ENCODE measurements at regions not wholly inside any gene's neighbourhood (a gene's known extent, or its start where the extent isn't known, plus 50 kb on each side); places are given as distances from the start of the nearest gene placed in this dataset.
"Not testable (repeated sequence)": the region's sequence is repeated elsewhere in the genome, so short reads cannot be mapped to it uniquely, and the experiment has no call there.

DNA sequence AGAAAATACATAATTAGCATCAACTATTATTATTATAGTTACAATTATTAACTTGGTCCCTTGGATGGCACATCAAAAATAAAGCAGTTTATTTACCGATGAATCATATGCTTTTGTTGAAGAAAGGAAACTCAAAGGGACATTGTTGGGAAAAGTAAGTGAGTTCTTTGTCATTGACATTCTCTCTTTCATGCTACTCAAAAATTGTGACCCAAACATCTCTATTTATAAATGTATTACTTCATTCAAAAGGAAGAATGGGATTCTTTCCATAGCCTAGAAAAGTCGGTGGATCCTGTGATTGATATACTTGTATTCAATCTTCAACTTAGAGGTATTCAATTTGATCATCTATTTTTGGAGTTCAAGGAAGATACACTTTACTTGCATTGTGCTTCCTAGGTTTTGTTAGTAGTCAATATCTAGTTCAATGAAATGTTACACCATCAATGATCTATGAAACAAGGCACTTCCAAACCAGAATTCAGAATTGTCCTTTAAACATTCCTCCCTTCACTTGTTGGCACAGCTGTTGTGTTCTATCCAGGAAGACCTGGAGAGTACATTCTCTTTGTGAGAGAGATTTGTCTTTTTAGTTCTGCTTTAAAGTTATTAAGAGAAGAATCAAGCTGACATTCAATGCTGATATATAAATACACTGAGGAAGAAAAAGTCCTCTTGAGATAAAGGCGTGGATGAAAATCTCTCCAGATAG is 235.2 kb downstream of the TMEM26 start:
- TF ChIP-seq, protein P1, sequence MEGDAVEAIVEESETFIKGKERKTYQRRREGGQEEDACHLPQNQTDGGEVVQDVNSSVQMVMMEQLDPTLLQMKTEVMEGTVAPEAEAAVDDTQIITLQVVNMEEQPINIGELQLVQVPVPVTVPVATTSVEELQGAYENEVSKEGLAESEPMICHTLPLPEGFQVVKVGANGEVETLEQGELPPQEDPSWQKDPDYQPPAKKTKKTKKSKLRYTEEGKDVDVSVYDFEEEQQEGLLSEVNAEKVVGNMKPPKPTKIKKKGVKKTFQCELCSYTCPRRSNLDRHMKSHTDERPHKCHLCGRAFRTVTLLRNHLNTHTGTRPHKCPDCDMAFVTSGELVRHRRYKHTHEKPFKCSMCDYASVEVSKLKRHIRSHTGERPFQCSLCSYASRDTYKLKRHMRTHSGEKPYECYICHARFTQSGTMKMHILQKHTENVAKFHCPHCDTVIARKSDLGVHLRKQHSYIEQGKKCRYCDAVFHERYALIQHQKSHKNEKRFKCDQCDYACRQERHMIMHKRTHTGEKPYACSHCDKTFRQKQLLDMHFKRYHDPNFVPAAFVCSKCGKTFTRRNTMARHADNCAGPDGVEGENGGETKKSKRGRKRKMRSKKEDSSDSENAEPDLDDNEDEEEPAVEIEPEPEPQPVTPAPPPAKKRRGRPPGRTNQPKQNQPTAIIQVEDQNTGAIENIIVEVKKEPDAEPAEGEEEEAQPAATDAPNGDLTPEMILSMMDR (conservative IDR thresholded peaks at IDR 0.05; ENCODE audit: control insufficient read depth, insufficient read depth, low read depth, low read length): no peak
- H3K4me3 ChIP-seq (ENCODE audit: control insufficient read depth, low read depth, low read length): no peak overlapping the region
- DNase-seq (ENCODE audit: low read depth): no peak

DNA sequence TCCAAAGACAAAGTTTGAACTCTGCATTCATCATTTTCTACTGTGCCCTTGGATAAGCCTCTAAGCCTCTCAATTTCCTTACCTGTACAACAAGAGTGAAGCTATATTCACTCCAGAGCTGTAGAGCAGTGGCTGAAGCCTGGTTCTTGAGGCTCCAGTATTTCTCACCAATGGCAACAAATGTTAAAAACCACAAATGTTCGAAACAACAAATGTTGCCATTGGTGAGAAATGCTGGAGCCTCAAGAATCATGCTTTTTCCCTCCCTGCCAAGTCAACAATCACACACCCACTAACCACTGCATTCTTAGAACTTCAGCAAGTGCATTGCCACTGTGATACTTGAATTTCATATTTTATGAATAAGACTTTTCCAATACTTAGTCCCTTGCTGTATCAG is 237.9 kb downstream of the TMEM26 start:
- no peak for DNase-seq (ENCODE audit: low read depth)
- TF ChIP-seq, protein P1 (conservative IDR thresholded peaks at IDR 0.05; ENCODE audit: control insufficient read depth, insufficient read depth, low read depth, low read length): no peak

DNA sequence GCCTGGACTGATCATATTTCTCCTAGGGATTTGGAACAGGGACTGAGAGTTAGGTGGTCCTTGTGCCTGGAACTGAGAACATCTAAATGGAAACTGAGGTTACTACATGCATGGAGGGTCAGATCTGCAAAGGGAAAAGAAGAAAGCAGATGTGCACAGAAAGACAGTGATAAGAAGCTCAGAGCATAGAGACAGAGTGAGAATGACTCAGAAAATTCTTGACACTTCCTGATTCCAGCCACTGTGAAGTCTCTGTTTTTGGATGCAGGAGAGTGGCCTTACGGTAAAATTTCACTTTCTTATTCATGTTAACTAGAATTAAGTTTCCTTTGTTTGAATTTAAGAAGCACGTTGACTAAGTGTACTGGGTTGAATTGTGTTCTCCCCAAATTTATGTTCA is 241.7 kb downstream of the TMEM26 start:
- no peak for DNase-seq (ENCODE audit: low read depth)

More for the DNA sequence above, 237.9 kb downstream of the TMEM26 start:
- no peak overlapping the region for H3K4me3 ChIP-seq (ENCODE audit: control insufficient read depth, low read depth, low read length)

DNA sequence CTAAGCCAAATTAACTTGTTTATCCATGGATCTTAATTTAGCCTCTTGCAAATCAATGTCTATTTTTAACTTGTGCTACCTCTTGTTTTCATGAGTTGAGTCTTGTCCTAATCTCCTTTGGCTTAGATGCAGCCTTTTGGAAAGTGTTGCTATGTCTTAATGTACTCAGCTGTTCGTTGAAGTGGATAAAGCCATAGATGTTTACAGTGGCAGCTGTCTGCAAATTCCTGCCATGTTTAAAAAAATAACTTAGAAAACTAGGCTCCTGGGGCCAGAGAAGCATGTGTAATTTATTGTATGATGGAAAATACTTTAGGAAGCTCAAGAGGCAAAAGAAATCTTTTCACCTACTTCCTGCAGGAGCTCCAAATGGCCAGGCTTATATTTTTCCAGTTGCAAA is 253.1 kb upstream of the RHOBTB1 start:
- no peak overlapping the region for H3K4me3 ChIP-seq (ENCODE audit: control insufficient read depth, low read depth, low read length)
- TF ChIP-seq, protein P1 (conservative IDR thresholded peaks at IDR 0.05; ENCODE audit: control insufficient read depth, insufficient read depth, low read depth, low read length): no peak
- no peak for DNase-seq (ENCODE audit: low read depth)

More for the DNA sequence above, 241.7 kb downstream of the TMEM26 start:
- TF ChIP-seq, protein P1 (conservative IDR thresholded peaks at IDR 0.05; ENCODE audit: control insufficient read depth, insufficient read depth, low read depth, low read length): no peak
- H3K4me3 ChIP-seq (ENCODE audit: control insufficient read depth, low read depth, low read length): no peak overlapping the region

DNA sequence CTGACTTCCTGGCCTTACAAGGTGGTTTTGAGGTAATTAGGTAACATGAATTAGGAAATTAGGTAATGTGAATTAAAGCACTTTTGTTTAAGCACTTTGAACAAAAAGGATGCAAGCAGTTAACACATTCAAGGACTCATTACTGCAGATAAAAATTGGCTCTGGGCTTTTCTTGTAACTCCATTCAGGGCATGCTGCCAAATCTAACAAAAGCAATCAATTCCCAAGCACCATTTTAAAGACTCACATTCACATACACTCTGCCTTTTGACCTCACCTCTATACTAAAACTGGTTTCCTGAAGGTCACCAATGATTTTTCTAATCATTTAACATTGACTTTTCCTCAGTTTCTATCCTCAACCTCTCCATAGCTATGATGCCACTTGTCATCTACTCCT is 251.2 kb upstream of the RHOBTB1 start:
- H3K4me3 ChIP-seq (ENCODE audit: control insufficient read depth, low read depth, low read length): no peak overlapping the region
- TF ChIP-seq, protein P1 (conservative IDR thresholded peaks at IDR 0.05; ENCODE audit: control insufficient read depth, insufficient read depth, low read depth, low read length): no peak
- no peak for DNase-seq (ENCODE audit: low read depth)

DNA sequence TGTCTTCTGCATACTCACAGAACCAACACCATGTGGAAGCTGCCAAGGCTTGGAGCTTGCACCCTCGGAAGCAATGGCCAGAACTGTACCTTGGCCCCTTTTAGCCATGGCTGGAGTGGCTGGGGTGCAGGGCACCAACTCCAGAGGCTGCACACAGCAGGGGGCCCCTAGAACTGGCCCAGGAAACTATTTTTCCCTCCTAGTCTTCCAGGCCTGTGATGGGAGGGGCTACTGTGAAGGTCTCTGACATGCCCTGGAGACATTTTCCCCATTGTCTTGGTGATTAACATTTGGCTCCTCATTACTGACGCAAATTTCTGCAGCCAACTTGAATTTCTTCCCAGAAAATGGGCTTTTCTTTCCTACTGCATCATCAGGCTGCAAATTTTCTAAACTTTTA is 248.6 kb upstream of the RHOBTB1 start:
- DNase-seq (ENCODE audit: low read depth); H3K4me3 ChIP-seq (ENCODE audit: control insufficient read depth, low read depth, low read length): not testable (repeated sequence)

DNA sequence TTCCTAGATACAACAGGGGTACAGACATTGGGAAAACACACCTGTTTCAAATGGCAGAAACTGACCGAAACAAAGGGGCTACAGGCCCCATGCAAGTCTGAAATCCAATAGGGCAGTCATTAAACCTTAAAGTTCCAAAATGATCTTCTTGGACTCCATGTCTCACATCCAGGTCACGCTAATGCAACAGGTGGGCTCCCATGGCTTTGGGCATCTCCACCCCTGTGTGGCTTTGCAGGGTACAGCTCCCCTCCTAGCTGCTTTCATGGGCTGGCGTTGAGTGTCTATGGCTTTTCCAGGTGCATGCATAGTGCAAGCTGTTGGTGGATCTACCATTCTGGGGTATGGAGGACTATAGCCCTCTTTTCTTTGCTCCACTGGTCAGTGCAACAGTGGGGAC is 248.1 kb upstream of the RHOBTB1 start:
- no peak for DNase-seq (ENCODE audit: low read depth)
- H3K4me3 ChIP-seq (ENCODE audit: control insufficient read depth, low read depth, low read length): no peak overlapping the region
- TF ChIP-seq, protein P1 (conservative IDR thresholded peaks at IDR 0.05; ENCODE audit: control insufficient read depth, insufficient read depth, low read depth, low read length): no peak

All from fibroblast of mammary gland (primary cell).